HG03045 (cell line): ENCODE measurements at regions not wholly inside any gene's neighbourhood (a gene's known extent, or its start where the extent isn't known, plus 50 kb on each side); places are given as distances from the start of the nearest gene placed in this dataset.

ENCODE experiments used
- ATAC-seq: cut with Tn5 transposase; IDR thresholded peaks from one replicate; pipeline ENCODE4 v1.9.1; 2021; ENCODE audit warnings: mild to moderate bottlenecking, moderate library complexity; ENCODE audit not compliant: unreplicated experiment

- ATAC-seq, result no peak
Measured at GRCh38 chr12:124418156-124418555, 123.3 kb downstream of the RFLNA start.

GRCh38 chr12:124416516-124417395 is 121.9 kb downstream of the RFLNA start:
- no peak for ATAC-seq

GRCh38 chr12:124415064-124415463 is 120.2 kb downstream of the RFLNA start:
- no peak for ATAC-seq

GRCh38 chr12:124413915-124414314 is 119.0 kb downstream of the RFLNA start:
- ATAC-seq, result no peak

- ATAC-seq, result no peak
Measured at GRCh38 chr12:124413401-124413800, 118.5 kb downstream of the RFLNA start.

- ATAC-seq, result no peak
Measured at GRCh38 chr12:124412646-124413015, 117.7 kb downstream of the RFLNA start.

GRCh38 chr12:124411953-124412645 is 117.2 kb downstream of the RFLNA start:
- ATAC-seq, result no peak

GRCh38 chr12:124411281-124411878 is 116.5 kb downstream of the RFLNA start:
- no peak for ATAC-seq

- ATAC-seq, result no peak
Measured at GRCh38 chr12:124410354-124411175, 115.7 kb downstream of the RFLNA start.

GRCh38 chr12:124408822-124409517 is 114.1 kb downstream of the RFLNA start:
- no peak for ATAC-seq

- ATAC-seq, result no peak
Measured at GRCh38 chr12:124407074-124407473, 112.2 kb downstream of the RFLNA start.

GRCh38 chr12:124406043-124406442 is 111.2 kb downstream of the RFLNA start:
- ATAC-seq, result no peak

GRCh38 chr12:124405592-124405991 is 110.7 kb downstream of the RFLNA start:
- no peak for ATAC-seq

- no peak for ATAC-seq
Measured at GRCh38 chr12:124405151-124405550, 110.3 kb downstream of the RFLNA start.

- ATAC-seq, result no peak
Measured at GRCh38 chr12:124404162-124404784, 109.4 kb downstream of the RFLNA start.

- no peak for ATAC-seq
Measured at GRCh38 chr12:124403273-124403672, 108.4 kb downstream of the RFLNA start.

GRCh38 chr12:124402248-124403066 is 107.6 kb downstream of the RFLNA start:
- no peak for ATAC-seq

- no peak for ATAC-seq
Measured at GRCh38 chr12:124401704-124402221, 106.9 kb downstream of the RFLNA start.

GRCh38 chr12:124400124-124400523 is 105.2 kb downstream of the RFLNA start:
- no peak for ATAC-seq
